GM11168 (cell line): ENCODE measurements at regions not wholly inside any gene's neighbourhood (a gene's known extent, or its start where the extent isn't known, plus 50 kb on each side); places are given as distances from the start of the nearest gene placed in this dataset.

Source experiments
- in situ Hi-C: fragments of 300-500 bp; cut with MboI; formaldehyde crosslinking; loops from one replicate; pipeline ENCODE4 v1.12.0; 2022; ENCODE audit warnings: low sequenced_read_pairs; ENCODE audit not compliant: unreplicated experiment

GRCh38 chr18:73879766-73880165, 267.9 kb downstream of the FBXO15 start:
- in situ Hi-C loops: no loop called here

GRCh38 chr18:73879328-73879727, 268.3 kb downstream of the FBXO15 start:
- in situ Hi-C loops: no loop called here

GRCh38 chr18:73869182-73869581, 278.5 kb downstream of the FBXO15 start:
- in situ Hi-C loops: no loop called here

GRCh38 chr18:73861771-73862170, 285.9 kb downstream of the FBXO15 start:
- in situ Hi-C loops: no loop called here

GRCh38 chr18:73859837-73860397, 287.7 kb downstream of the FBXO15 start:
- in situ Hi-C loops: no loop called here

GRCh38 chr18:73852789-73853549, 294.7 kb downstream of the FBXO15 start:
- in situ Hi-C loops: no loop called here

GRCh38 chr18:73850782-73851181, 296.9 kb downstream of the FBXO15 start:
- in situ Hi-C loops: no loop called here

- in situ Hi-C loops: loop anchor here (25.0 kb wide), 1 partner anchor 1086 kb away; no protein-coding TSS in a partner anchor
Measured at GRCh38 chr18:73848656-73849055, 299.0 kb downstream of the FBXO15 start.

- in situ Hi-C loops: loop anchor here (25.0 kb wide), 1 partner anchor 1081 kb away; no protein-coding TSS in a partner anchor
Measured at GRCh38 chr18:73843455-73843854, 304.2 kb downstream of the FBXO15 start.

- in situ Hi-C loops: loop anchor here (25.0 kb wide), 1 partner anchor 1081 kb away; no protein-coding TSS in a partner anchor
Measured at GRCh38 chr18:73842795-73843394, 304.7 kb downstream of the FBXO15 start.

GRCh38 chr18:73841661-73842060, 306.0 kb downstream of the FBXO15 start:
- in situ Hi-C loops: loop anchor here (25.0 kb wide), 1 partner anchor 1079 kb away; no protein-coding TSS in a partner anchor

GRCh38 chr18:73840319-73840945, 307.2 kb downstream of the FBXO15 start:
- in situ Hi-C loops: loop anchor here (25.0 kb wide), 1 partner anchor 1078 kb away; no protein-coding TSS in a partner anchor

GRCh38 chr18:73839441-73839840, 308.2 kb downstream of the FBXO15 start:
- in situ Hi-C loops: loop anchor here (25.0 kb wide), 1 partner anchor 1077 kb away; no protein-coding TSS in a partner anchor

- in situ Hi-C loops: loop anchor here (25.0 kb wide), 1 partner anchor 1076 kb away; no protein-coding TSS in a partner anchor
Measured at GRCh38 chr18:73838107-73838506, 309.5 kb downstream of the FBXO15 start.

GRCh38 chr18:73835656-73836364, 311.8 kb downstream of the FBXO15 start:
- in situ Hi-C loops: loop anchor here (25.0 kb wide), 1 partner anchor 1074 kb away; no protein-coding TSS in a partner anchor

- in situ Hi-C loops: loop anchor here (25.0 kb wide), 1 partner anchor 1073 kb away; no protein-coding TSS in a partner anchor
Measured at GRCh38 chr18:73835039-73835438, 312.6 kb downstream of the FBXO15 start.

GRCh38 chr18:73831688-73832087, 315.9 kb downstream of the FBXO15 start:
- in situ Hi-C loops: loop anchor here (25.0 kb wide), 1 partner anchor 1069 kb away; no protein-coding TSS in a partner anchor

- in situ Hi-C loops: loop anchor here (25.0 kb wide), 1 partner anchor 1067 kb away; no protein-coding TSS in a partner anchor
Measured at GRCh38 chr18:73829146-73829545, 318.5 kb downstream of the FBXO15 start.

- in situ Hi-C loops: loop anchor here (25.0 kb wide), 1 partner anchor 1066 kb away; no protein-coding TSS in a partner anchor
Measured at GRCh38 chr18:73827801-73828200, 319.8 kb downstream of the FBXO15 start.
